OCI-LY7 (cell line): ENCODE measurements at regions not wholly inside any gene's neighbourhood (a gene's known extent, or its start where the extent isn't known, plus 50 kb on each side); places are given as distances from the start of the nearest gene placed in this dataset.

Experiments used
- BruUV-seq: library from RNA; stranded (reverse); fragments of 400-500 nt; replicated peaks from 2 replicates; lab custom pipeline; 2021; lab: Mats Ljungman, UMichigan
- CTCF ChIA-PET: fragments of 300-600 bp; sonication (Branson Sonifier 250); formaldehyde crosslinking; loops from one replicate; lab custom pipeline; 2022; ENCODE audit warnings: antibody characterized with exemption; ENCODE audit not compliant: unreplicated experiment; lab: Charles Lee
- POLR2A ChIA-PET: fragments of 300-600 bp; sonication (Branson Sonifier 250); formaldehyde crosslinking; loops from one replicate; lab custom pipeline; 2022; ENCODE audit warnings: antibody characterized with exemption; lab: Charles Lee
- DNase-seq: peaks from one replicate; pipeline ENCODE4 v3.0.0-alpha.2; 2015; ENCODE audit warnings: low spot score
- H2AFZ ChIP-seq: fragments of 200-600 bp; sonication (generic), shearing (Covaris generic); 2 replicates; pipeline ENCODE4 v1.6.1; 2014; ENCODE audit warnings: mild to moderate bottlenecking, antibody characterized with exemption, low read length, moderate library complexity
- H3K27ac ChIP-seq: fragments of 200-600 bp; sonication (generic); 2 replicates; pipeline ENCODE4 v1.5.1; 2014; ENCODE audit warnings: mixed run types, low read depth, mild to moderate bottlenecking, moderate library complexity, low read length, inconsistent platforms; ENCODE audit not compliant: poor library complexity, severe bottlenecking
- H3K36me3 ChIP-seq: fragments of 200-600 bp; sonication (generic); 2 replicates; pipeline ENCODE4 v1.6.1; 2014; ENCODE audit warnings: mild to moderate bottlenecking, antibody characterized with exemption, low read length, moderate library complexity, mixed read lengths; ENCODE audit not compliant: insufficient read depth
- H3K4me1 ChIP-seq: fragments of 200-600 bp; sonication (generic); 2 replicates; pipeline ENCODE4 v1.5.1; 2014; ENCODE audit warnings: mild to moderate bottlenecking, low read length; ENCODE audit not compliant: insufficient read depth, poor library complexity, severe bottlenecking
- H3K4me2 ChIP-seq: fragments of 200-600 bp; sonication (generic); 2 replicates; pipeline ENCODE4 v1.6.1; 2014; ENCODE audit warnings: mild to moderate bottlenecking, low read length
- H3K4me3 ChIP-seq: fragments of 200-600 bp; sonication (generic); 2 replicates; pipeline ENCODE4 v1.5.1; 2014; ENCODE audit warnings: mild to moderate bottlenecking, low read depth, low read length; ENCODE audit not compliant: poor library complexity, severe bottlenecking
- H3K79me2 ChIP-seq: fragments of 200-600 bp; sonication (generic); 2 replicates; pipeline ENCODE4 v1.6.1; 2016; ENCODE audit warnings: low read depth, mild to moderate bottlenecking, low read length, moderate library complexity, mixed read lengths; ENCODE audit not compliant: insufficient read depth
- H3K9me2 ChIP-seq: fragments of 200-600 bp; sonication (generic); 2 replicates; pipeline ENCODE4 v1.6.1; 2016; ENCODE audit warnings: mild to moderate bottlenecking, low read length, mixed read lengths; ENCODE audit not compliant: insufficient read depth
- H3K9me3 ChIP-seq: fragments of 200-600 bp; sonication (generic); 2 replicates; pipeline ENCODE4 v1.6.1; 2014; ENCODE audit warnings: mild to moderate bottlenecking, mixed run types, low read length, mixed read lengths
- H4K20me1 ChIP-seq: fragments of 200-600 bp; sonication (generic); 2 replicates; pipeline ENCODE4 v1.6.1; 2014; ENCODE audit warnings: mild to moderate bottlenecking, antibody characterized with exemption, low read length, moderate library complexity, mixed read lengths; ENCODE audit not compliant: insufficient read depth
- CTCF ChIP-seq: fragments of 200-600 bp; sonication (generic); conservative IDR thresholded peaks from 2 replicates; pipeline ENCODE4 v1.5.1; 2014; ENCODE audit warnings: mild to moderate bottlenecking, antibody characterized with exemption, low read length, moderate library complexity, mixed read lengths
- EZH2phosphoT487 ChIP-seq: fragments of 200-600 bp; sonication (generic); IDR thresholded peaks from 2 replicates; pipeline ENCODE4 v1.6.1; 2018; ENCODE audit warnings: low read depth, borderline replicate concordance, mild to moderate bottlenecking, mixed run types, antibody characterized with exemption, low read length, moderate library complexity, mixed read lengths
- intact Hi-C: fragments of 100-400 bp; cut with micrococcal nuclease; formaldehyde crosslinking; loops from one replicate; pipeline ENCODE4 v1.10.0; 2022; ENCODE audit not compliant: unreplicated experiment

DNA sequence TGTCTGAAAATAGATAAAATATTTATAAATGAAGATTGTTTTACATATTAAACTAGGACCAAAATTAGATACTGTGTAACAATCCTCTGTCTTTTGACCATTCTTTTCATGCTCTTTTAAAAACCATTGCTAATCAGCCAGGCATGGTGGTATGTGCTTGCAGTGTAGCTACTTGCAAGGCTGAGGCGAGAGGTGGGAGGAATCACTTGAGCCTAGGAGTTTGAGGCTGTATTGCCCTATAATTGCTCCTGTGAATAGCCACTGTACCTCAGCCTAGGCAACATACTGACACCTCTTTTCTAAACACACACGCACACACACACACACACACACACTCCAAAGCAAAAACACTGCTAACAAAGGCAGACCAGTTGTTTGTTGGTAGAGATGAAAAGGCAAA lies 259.2 kb downstream of the JRKL start:
- Histone ChIP-seq H3K4me2 (no peak overlapping the region), H3K4me3 (no peak overlapping the region), H3K36me3 (no peaks in the 10 kb centered on the region), H3K27ac (no peak overlapping the region), H2AFZ (no peak overlapping the region), H4K20me1 (no peaks in the 10 kb centered on the region), H3K9me2 (no peaks in the 10 kb centered on the region), H3K4me1 (no peaks in the 10 kb centered on the region), H3K9me3 (no peaks in the 10 kb centered on the region), H3K79me2 (no peaks in the 10 kb centered on the region)
- BruUV-seq, result no TSS peak
- CTCF ChIA-PET, result no interaction called here
- DNase-seq, result no peak
- intact Hi-C loops, result no loop called here
- POLR2A ChIA-PET, result interaction anchor here (0.6 to 1.1 kb wide), 5 partner anchors 10 to 1817 kb away, joined by 3 to 10 read pairs (median 3); no protein-coding TSS in a partner anchor
- no peak for TF ChIP-seq EZH2phosphoT487

GRCh38 chr11:96652516-96652915 lies 262.7 kb downstream of the JRKL start:
- POLR2A ChIA-PET, result no interaction called here
- TF ChIP-seq EZH2phosphoT487 (no peak), CTCF (no peak)

GRCh38 chr11:96655474-96655873 lies 265.7 kb downstream of the JRKL start:
- BruUV-seq, result no TSS peak
- ChIA-PET POLR2A (interaction anchor here (1.1 kb wide), 1 partner anchor 192 kb away, joined by 3 read pairs; no protein-coding TSS in a partner anchor), CTCF (no interaction called here)
- no peaks in the 10 kb centered on the region for H4K20me1 ChIP-seq
- TF ChIP-seq EZH2phosphoT487 (no peak), CTCF (no peak)
- no peak overlapping the region for H3K4me2 ChIP-seq
- no peaks in the 10 kb centered on the region for H3K9me3 ChIP-seq
- H3K9me2 ChIP-seq, result no peaks in the 10 kb centered on the region
- no peaks in the 10 kb centered on the region for H3K4me1 ChIP-seq
- intact Hi-C loops, result no loop called here
- H2AFZ ChIP-seq, result no peak overlapping the region
- no peaks in the 10 kb centered on the region for H3K79me2 ChIP-seq
- H3K4me3 ChIP-seq, result no peak overlapping the region
- H3K27ac ChIP-seq, result no peak overlapping the region
- no peaks in the 10 kb centered on the region for H3K36me3 ChIP-seq
- DNase-seq, result no peak

More at GRCh38 chr11:96652516-96652915, 262.7 kb downstream of the JRKL start:
- Histone ChIP-seq H3K36me3 (no peaks in the 10 kb centered on the region), H3K27ac (no peak overlapping the region), H4K20me1 (no peaks in the 10 kb centered on the region), H2AFZ (no peak overlapping the region), H3K9me2 (no peaks in the 10 kb centered on the region), H3K79me2 (no peaks in the 10 kb centered on the region), H3K4me2 (no peak overlapping the region), H3K4me1 (no peaks in the 10 kb centered on the region), H3K4me3 (no peak overlapping the region), H3K9me3 (no peaks in the 10 kb centered on the region)
- intact Hi-C loops, result no loop called here
- CTCF ChIA-PET, result no interaction called here
- no peak for DNase-seq
- no TSS peak for BruUV-seq
